ENCODE measurements at regions not wholly inside any gene's neighbourhood (a gene's known extent, or its start where the extent isn't known, plus 50 kb on each side); places are given as distances from the start of the nearest gene placed in this dataset.

- no peak for TF ChIP-seq CTCF (conservative IDR thresholded peaks at IDR 0.05; ENCODE audit: low read depth, low read length)
- no peak for TF ChIP-seq EZH2 (IDR thresholded peaks at IDR 0.05; ENCODE audit: borderline replicate concordance, low read depth, low read length, poor library complexity, severe bottlenecking)
These were observed 66.7 kb upstream of the COX20 start for GRCh38 chr1:244768804-244769203.
